Gastrocnemius medialis (tissue), 4 donors: ENCODE measurements at regions not wholly inside any gene's neighbourhood (a gene's known extent, or its start where the extent isn't known, plus 50 kb on each side); places are given as distances from the start of the nearest gene placed in this dataset.

Experiments
- ATAC-seq, 2 donors: fragments of 150-250 bp; one replicate each; pipeline ENCODE4 v1.9.1; 2016
- DNase-seq, 2 donors: peaks; one replicate each; pipeline ENCODE4 v3.0.0-alpha.2; 2019
- H3K27ac ChIP-seq, 4 donors: fragments of 200-600 bp; sonication (generic); 1 replicate in 1 of 4; 2 replicates in 3 of 4; pipeline ENCODE4 v1.5.1; 2016 to 2018; ENCODE audit warnings: mild to moderate bottlenecking in 2 of 4, moderate library complexity in 1 of 4
- H3K27me3 ChIP-seq, 3 donors: fragments of 200-600 bp; sonication (generic) in 2 of 3; 1 replicate in 1 of 3; 2 replicates in 2 of 3; pipeline versions ENCODE4 v1.5.1 to v1.6.0; 2016 to 2019; ENCODE audit warnings: mild to moderate bottlenecking in 1 of 3, moderate library complexity in 1 of 3
- H3K36me3 ChIP-seq, 2 donors: fragments of 200-600 bp; sonication (generic) in 1 of 2; one replicate each; pipeline ENCODE4 v1.5.1; 2017 to 2018
- H3K4me1 ChIP-seq, 2 donors: fragments of 200-600 bp; sonication (generic) in 1 of 2; one replicate each; pipeline ENCODE4 v1.5.1; 2016 to 2017; ENCODE audit warnings: mild to moderate bottlenecking in 2 of 2
- H3K4me3 ChIP-seq, 4 donors: fragments of 200-600 bp; sonication (generic) in 3 of 4; 1 replicate in 1 of 4; 2 replicates in 3 of 4; pipeline ENCODE4 v1.5.1; 2016 to 2019; ENCODE audit warnings: mild to moderate bottlenecking in 2 of 4
- H3K9me3 ChIP-seq, 3 donors: fragments of 200-600 bp; sonication (generic) in 2 of 3; 1 replicate in 1 of 3; 2 replicates in 2 of 3; pipeline ENCODE4 v1.5.1; 2016 to 2019
- POLR2A ChIP-seq, 2 donors: fragments of 450-650 bp; IDR thresholded peaks; one replicate each; pipeline ENCODE4 v1.6.1; 2017; ENCODE audit warnings: antibody characterized with exemption in 2 of 2, mild to moderate bottlenecking in 2 of 2, moderate library complexity in 2 of 2
- in situ Hi-C, 4 donors: fragments of 200-750 bp; cut with MboI; loops; one replicate each; pipeline versions ENCODE4 v1.15.0 to v1.8.0; 2017; ENCODE audit warnings: low sequenced_read_pairs in 4 of 4
- intact Hi-C: fragments of 100-400 bp; cut with DNase I; formaldehyde crosslinking; loops from one replicate; pipeline ENCODE4 v1.15.1; 2023; ENCODE audit warnings: low total_unique reads
- TF ChIP-seq, protein P1 (sequence below), 5 experiments: fragments of 450-650 bp in 3 of 5; fragments of 200-600 bp in 2 of 5; sonication (generic) in 2 of 5; IDR thresholded peaks in 4 of 5; conservative IDR thresholded peaks in 1 of 5; 1 replicate in 4 of 5; 2 replicates in 1 of 5; pipeline ENCODE4 v1.5.1; 2016 to 2019; ENCODE audit warnings: antibody characterized with exemption in 5 of 5, mild to moderate bottlenecking in 3 of 5, moderate library complexity in 3 of 5

DNA sequence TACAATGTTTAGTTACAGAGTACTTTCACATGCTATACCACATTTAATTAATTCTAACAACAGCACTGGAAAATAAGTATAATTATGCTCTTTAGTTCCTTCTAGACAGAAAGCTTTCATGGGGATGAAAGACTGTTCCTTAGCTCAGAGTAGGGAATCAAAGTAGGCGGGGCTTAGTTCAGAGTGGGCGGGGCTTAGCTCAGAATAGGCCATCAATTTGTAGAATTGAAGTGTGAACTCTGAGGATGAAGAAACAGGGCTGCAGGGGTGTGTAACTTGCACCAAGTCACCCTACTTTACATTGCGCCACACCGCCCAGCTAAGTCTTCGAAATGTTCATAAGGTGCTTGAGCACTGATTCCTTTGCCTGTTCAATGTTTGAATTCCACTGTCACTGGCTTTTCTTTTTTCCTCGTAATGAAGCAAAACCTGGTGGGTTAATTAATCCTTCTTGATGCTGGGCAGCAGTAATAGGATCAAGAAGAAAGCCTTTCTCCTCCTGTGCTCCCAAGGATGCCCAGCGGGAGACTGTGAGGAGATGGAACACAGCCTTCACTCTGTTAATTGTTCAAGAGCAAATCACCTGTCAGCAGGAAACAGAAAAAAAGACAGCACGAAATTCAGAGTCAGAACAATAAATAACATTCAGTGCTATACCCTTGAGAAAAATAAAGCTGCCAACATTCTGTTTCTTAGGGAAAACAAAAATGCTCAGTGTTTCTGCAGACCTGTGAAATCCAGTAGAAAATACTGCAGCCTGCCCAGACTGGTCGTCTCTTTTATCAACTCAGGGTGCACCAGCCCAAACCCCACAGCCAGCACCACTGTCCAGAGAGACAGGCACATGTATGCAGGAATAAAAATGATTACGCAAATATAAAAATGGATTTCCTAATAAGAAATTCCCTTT, 66.5 kb upstream of the CAMK1G start:
- no peak overlapping the region for H3K4me3 ChIP-seq
- H3K4me1 ChIP-seq: no peaks in the 10 kb centered on the region
- no peaks in the 10 kb centered on the region for H3K27me3 ChIP-seq
- intact Hi-C loops (no loop called here), in situ Hi-C loops (no loop called here)
- H3K36me3 ChIP-seq: no peaks in the 10 kb centered on the region
- ATAC-seq (no peak), DNase-seq (no peak)
- TF ChIP-seq, protein P1, sequence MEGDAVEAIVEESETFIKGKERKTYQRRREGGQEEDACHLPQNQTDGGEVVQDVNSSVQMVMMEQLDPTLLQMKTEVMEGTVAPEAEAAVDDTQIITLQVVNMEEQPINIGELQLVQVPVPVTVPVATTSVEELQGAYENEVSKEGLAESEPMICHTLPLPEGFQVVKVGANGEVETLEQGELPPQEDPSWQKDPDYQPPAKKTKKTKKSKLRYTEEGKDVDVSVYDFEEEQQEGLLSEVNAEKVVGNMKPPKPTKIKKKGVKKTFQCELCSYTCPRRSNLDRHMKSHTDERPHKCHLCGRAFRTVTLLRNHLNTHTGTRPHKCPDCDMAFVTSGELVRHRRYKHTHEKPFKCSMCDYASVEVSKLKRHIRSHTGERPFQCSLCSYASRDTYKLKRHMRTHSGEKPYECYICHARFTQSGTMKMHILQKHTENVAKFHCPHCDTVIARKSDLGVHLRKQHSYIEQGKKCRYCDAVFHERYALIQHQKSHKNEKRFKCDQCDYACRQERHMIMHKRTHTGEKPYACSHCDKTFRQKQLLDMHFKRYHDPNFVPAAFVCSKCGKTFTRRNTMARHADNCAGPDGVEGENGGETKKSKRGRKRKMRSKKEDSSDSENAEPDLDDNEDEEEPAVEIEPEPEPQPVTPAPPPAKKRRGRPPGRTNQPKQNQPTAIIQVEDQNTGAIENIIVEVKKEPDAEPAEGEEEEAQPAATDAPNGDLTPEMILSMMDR (IDR thresholded peaks at IDR 0.05 in 4 of 5, conservative IDR thresholded peaks at IDR 0.05 in 1 of 5): no peak
- TF ChIP-seq POLR2A (IDR thresholded peaks at IDR 0.05): no peak
- no peaks in the 10 kb centered on the region for H3K9me3 ChIP-seq
- H3K27ac ChIP-seq: no peak overlapping the region

DNA sequence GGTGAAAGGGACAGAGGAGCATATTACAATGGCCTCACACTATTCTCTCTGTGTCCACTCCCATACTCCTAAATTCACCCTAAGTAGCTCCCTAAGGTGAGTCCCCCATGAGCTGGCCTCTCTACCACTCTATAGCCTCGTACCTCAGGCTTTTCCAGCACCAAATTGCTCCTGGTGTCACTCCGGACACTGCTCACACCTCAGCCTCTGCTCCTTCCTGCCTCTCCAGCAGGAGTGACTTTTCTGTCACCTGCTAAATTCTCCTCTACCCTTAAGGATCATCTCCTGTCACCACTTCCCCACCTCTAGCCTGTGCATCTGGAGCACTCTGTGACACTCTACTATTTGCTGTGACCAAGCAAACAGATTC, 65.8 kb upstream of the CAMK1G start:
- Histone ChIP-seq H3K36me3 (no peaks in the 10 kb centered on the region), H3K4me3 (no peak overlapping the region), H3K27ac (no peak overlapping the region), H3K9me3 (no peaks in the 10 kb centered on the region), H3K27me3 (no peaks in the 10 kb centered on the region), H3K4me1 (no peaks in the 10 kb centered on the region)
- TF ChIP-seq POLR2A (IDR thresholded peaks at IDR 0.05): no peak
- TF ChIP-seq, protein P1 (IDR thresholded peaks at IDR 0.05 in 4 of 5, conservative IDR thresholded peaks at IDR 0.05 in 1 of 5): no peak
- in situ Hi-C loops (no loop called here), intact Hi-C loops (no loop called here)
- ATAC-seq: no peak
- no peak for DNase-seq

GRCh38 chr1:209519786-209520185, 63.7 kb upstream of the CAMK1G start:
- no peak for DNase-seq
- H3K4me1 ChIP-seq: no peaks in the 10 kb centered on the region
- no peak overlapping the region for H3K4me3 ChIP-seq
- in situ Hi-C loops (no loop called here), intact Hi-C loops (no loop called here)
- H3K27me3 ChIP-seq: no peaks in the 10 kb centered on the region
- TF ChIP-seq, protein P1 (IDR thresholded peaks at IDR 0.05 in 4 of 5, conservative IDR thresholded peaks at IDR 0.05 in 1 of 5): no peak
- TF ChIP-seq POLR2A (IDR thresholded peaks at IDR 0.05): no peak
- no peak for ATAC-seq
- H3K27ac ChIP-seq: no peak overlapping the region
- no peaks in the 10 kb centered on the region for H3K9me3 ChIP-seq
- no peaks in the 10 kb centered on the region for H3K36me3 ChIP-seq

GRCh38 chr1:209522826-209523225, 60.7 kb upstream of the CAMK1G start:
- intact Hi-C loops: no loop called here
- in situ Hi-C loops: no loop called here
- no peak overlapping the region for H3K4me3 ChIP-seq
- no peaks in the 10 kb centered on the region for H3K4me1 ChIP-seq
- ATAC-seq: no peak
- H3K36me3 ChIP-seq: no peaks in the 10 kb centered on the region
- no peaks in the 10 kb centered on the region for H3K9me3 ChIP-seq
- TF ChIP-seq POLR2A (IDR thresholded peaks at IDR 0.05): no peak
- TF ChIP-seq, protein P1 (IDR thresholded peaks at IDR 0.05 in 4 of 5, conservative IDR thresholded peaks at IDR 0.05 in 1 of 5): no peak
- no peak overlapping the region for H3K27ac ChIP-seq
- no peak for DNase-seq
- no peaks in the 10 kb centered on the region for H3K27me3 ChIP-seq
